Renal pelvis (tissue), 1 donor: ENCODE measurements at regions not wholly inside any gene's neighbourhood (a gene's known extent, or its start where the extent isn't known, plus 50 kb on each side); places are given as distances from the start of the nearest gene placed in this dataset.
A peak's percentile ranks its signal among the peaks of the same experiment; 100 is the strongest.

Experiments used
- DNase-seq: peaks from one replicate; pipeline ENCODE4 v3.0.0-alpha.2; 2013

GRCh38 chr9:108720191-108720642 lies 135.6 kb downstream of the ACTL7B start:
- DNase-seq, result no peak

GRCh38 chr9:108710424-108710823 lies 145.4 kb downstream of the ACTL7B start:
- no peak for DNase-seq

GRCh38 chr9:108709997-108710396 lies 145.8 kb downstream of the ACTL7B start:
- DNase-seq, result no peak

- DNase-seq, result no peak
Observed at GRCh38 chr9:108709126-108709525, 146.7 kb downstream of the ACTL7B start.

GRCh38 chr9:108708448-108708847 lies 147.3 kb downstream of the ACTL7B start:
- no peak for DNase-seq

GRCh38 chr9:108707120-108707519 lies 148.7 kb downstream of the ACTL7B start:
- no peak for DNase-seq

GRCh38 chr9:108704156-108704852 lies 151.5 kb downstream of the ACTL7B start:
- no peak for DNase-seq

GRCh38 chr9:108703429-108703828 lies 152.4 kb downstream of the ACTL7B start:
- DNase-seq, result peak; percentile 48

GRCh38 chr9:108702681-108703080 lies 153.1 kb downstream of the ACTL7B start:
- DNase-seq, result no peak

- no peak for DNase-seq
Observed at GRCh38 chr9:108698801-108699200, 157.0 kb downstream of the ACTL7B start.

- DNase-seq, result no peak
Observed at GRCh38 chr9:108698231-108698630, 157.6 kb downstream of the ACTL7B start.

- DNase-seq, result no peak
Observed at GRCh38 chr9:108696156-108696555, 159.6 kb downstream of the ACTL7B start.

- DNase-seq, result no peak
Observed at GRCh38 chr9:108694170-108694569, 161.6 kb downstream of the ACTL7B start.

- no peak for DNase-seq
Observed at GRCh38 chr9:108691614-108692013, 164.2 kb downstream of the ACTL7B start.

- no peak for DNase-seq
Observed at GRCh38 chr9:108688676-108689075, 167.1 kb downstream of the ACTL7B start.

GRCh38 chr9:108688051-108688450 lies 167.7 kb downstream of the ACTL7B start:
- no peak for DNase-seq

- peak; percentile 29 for DNase-seq
Observed at GRCh38 chr9:108687006-108687987, 168.5 kb downstream of the ACTL7B start.

- no peak for DNase-seq
Observed at GRCh38 chr9:108684288-108685025, 171.3 kb downstream of the ACTL7B start.

GRCh38 chr9:108683245-108683644 lies 172.5 kb downstream of the ACTL7B start:
- no peak for DNase-seq

- DNase-seq, result no peak
Observed at GRCh38 chr9:108681851-108682590, 173.8 kb downstream of the ACTL7B start.

- DNase-seq, result no peak
Observed at GRCh38 chr9:108680946-108681345, 174.8 kb downstream of the ACTL7B start.
